IPS DF 19.7 (cell line): ENCODE measurements at regions not wholly inside any gene's neighbourhood (a gene's known extent, or its start where the extent isn't known, plus 50 kb on each side); places are given as distances from the start of the nearest gene placed in this dataset.

Source experiments
- DNase-seq: peaks from one replicate; pipeline ENCODE4 v3.0.0-alpha.2; 2013; ENCODE audit warnings: low read depth, low spot score

DNA sequence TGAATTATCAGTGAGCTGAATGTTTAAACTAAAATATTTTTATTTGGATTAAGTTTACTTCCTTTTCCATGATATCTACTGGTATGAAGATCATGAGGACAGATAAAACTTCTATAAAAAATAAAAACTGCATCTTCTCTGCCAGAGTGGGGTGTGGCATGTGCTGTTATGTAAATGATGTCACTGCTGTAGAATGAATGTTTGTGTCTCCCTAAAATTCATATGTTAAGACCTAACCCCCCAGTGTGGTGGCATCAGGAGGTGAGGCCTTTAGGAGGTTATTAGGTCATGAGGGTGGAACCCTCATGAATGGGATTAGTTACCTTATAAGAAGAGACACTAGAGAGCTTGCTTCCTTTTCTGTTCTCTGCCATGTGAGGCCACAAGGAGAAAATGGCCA is 178.7 kb upstream of the DPH6 start:
- DNase-seq = no peak

DNA sequence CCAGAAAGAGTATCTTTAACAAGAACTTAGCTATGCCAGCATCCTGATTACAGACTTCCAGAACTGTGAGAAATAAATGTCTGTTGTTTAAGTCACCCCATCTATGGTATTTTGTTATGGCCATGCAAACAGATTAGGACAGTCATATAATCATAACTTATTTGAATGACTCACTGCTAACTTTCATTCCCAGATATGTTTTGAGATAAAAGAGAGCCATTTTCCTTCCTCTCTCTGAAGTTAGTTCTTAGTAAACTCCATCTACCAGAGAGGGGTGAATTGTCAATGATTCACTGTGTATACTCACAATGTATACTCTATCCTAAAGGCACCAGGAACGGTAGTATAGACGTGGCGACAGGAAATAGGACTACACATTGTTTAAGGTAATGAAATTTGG is 179.4 kb upstream of the DPH6 start:
- no peak for DNase-seq

DNA sequence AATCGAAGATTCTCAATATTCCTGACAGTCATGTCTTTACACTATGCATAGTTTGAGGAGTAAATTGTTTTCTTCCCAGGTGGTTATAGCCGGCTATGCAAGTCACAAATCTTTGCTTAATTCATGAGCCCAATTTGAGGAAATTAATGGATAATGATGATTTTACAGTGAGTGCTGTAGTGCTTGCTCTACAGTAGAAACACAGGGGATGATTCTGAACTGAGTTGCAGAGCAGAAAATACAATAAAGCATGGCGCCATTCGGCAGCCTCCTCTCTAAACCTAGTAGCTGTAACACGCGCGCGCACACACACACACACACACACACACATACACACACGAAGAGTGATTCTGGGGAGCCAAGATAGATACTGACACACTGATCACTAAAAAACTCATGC is 181.7 kb upstream of the DPH6 start:
- DNase-seq = no peak

GRCh38 chr15:35728219-35728940 is 182.4 kb upstream of the DPH6 start:
- no peak for DNase-seq

DNA sequence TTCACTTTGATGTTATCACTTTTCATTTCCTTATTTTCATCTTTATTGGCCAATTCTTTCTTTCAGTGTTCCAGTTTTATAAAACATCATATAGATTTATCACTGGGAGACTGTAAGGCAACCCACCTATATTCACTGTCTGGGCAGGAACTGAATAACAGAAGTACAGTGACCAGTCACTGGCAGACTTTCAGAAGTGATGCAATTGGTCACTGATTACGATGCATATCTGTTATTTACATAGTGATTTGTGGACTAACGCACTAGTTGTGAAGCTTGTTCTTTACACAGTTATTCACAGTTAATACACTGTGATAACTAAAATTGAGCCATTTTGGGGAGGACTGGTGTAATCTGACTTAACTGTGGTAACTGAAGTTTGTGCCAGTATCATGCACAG is 190.2 kb upstream of the DPH6 start:
- no peak for DNase-seq

DNA sequence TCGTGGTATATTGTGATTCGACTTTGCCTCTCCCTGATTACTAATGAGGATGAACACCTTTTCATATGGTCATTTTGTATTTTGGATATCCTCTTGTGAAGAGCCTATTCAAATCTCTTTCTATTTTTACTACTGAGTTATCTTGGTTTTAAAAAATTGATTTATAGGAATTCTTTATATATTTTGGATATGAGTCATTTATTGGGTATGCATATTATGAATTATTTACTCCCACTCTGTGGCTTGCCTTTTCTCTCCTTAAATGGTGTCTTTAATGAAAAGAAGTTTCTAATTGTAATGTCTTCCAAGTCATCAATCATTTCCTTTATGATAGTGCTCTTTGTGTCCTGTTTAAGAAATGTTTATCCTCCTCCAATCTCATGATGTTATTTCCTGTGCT is 191.5 kb upstream of the DPH6 start:
- DNase-seq = no peak

GRCh38 chr15:35738370-35738769 is 192.4 kb upstream of the DPH6 start:
- no peak for DNase-seq

- no peak for DNase-seq
Observed at GRCh38 chr15:35740761-35741160, 194.8 kb upstream of the DPH6 start.

- no peak for DNase-seq
Observed at GRCh38 chr15:35741395-35741794, 195.4 kb upstream of the DPH6 start.

DNA sequence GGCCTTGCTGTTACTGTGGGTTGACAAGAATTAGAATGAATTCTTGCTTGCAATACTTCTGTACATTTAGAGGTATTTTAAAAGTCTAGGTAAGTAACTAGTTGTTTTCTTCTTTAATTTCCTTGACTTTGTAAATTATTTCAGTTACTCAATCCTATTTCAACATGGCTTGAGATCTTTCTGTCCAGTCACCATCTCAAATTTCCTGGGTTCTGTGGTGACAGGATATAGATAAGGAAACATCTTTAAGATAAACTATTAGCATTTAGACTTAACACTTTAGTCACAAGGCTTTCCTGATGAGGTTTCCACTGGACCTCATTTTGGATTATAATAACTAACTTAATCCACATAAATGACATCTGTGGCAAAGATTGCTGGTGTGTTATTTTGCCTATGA is 195.9 kb upstream of the DPH6 start:
- no peak for DNase-seq

DNA sequence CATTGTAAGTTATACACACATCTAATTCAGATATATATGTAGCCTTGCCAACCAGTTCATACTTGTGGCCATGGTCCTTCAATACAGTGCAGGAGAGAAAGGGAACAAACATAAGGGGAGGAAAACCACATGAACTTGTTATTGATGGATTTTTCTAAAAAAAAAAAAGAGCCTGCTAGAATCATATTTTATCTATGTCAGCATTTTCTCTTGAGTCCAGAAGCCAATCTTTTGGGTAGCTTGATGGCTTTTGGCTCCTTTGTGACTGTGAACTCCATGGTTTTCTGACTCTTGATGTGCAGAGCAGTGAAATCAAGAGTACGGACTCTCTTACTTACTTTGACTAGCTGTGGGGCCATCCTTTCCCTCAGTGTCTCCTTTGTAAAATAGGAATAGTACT is 197.4 kb upstream of the DPH6 start:
- no peak for DNase-seq

- DNase-seq = no peak
Observed at GRCh38 chr15:35746121-35746520, 200.2 kb upstream of the DPH6 start.

DNA sequence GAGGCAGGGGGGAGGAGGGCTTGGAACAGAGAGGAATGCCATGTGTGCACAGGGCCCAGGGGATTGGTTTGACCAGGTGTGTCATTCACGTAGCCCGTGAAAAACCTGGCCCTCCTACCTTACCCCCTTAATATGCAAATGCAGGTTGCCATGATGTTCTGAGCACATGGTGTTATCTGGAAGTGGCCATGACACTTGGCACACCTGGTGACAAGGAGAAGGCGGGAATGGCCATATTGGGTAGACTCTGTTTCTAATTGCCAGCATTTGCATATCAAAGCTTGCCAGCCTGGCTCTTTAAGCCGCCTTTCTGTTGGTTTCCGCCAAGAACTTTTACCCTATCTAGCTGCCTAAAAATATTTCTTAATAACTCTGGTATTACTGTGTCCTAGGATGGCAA is 202.1 kb upstream of the DPH6 start:
- DNase-seq = no peak

GRCh38 chr15:35750051-35750450 is 204.1 kb upstream of the DPH6 start:
- no peak for DNase-seq

DNA sequence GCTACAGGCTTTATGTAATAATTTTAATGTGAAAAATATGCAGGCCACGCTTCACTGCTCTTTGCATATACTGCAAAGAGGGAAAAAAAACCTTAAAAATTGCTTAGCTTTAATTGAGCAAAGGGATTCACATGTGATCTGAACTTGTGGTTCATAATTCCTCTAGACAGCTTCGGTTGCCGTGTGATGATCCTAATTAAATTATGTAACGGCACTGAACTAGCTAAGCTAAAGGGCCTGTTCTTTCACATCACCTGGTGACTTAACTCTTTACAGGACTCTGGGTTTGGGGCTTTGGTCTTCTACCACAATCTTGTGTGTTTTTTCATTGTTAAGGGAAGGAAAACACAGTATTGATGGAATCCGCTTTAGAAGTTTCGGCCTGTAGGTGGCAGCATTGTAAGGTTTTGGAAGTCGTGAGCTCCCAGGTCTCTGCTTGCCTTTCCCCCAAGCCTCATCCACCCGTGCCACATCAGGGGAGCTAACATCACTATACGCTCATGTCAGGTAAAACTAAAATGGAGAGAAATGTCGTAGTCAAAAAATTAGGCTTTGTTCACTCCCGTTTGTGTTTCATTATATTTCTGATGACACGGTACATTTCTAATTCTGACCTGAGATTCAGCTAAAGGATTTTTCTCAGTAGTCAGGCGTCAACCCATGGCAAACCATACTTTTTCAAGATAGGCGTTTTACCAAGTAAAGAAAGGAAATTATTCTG is 205.6 kb upstream of the DPH6 start:
- DNase-seq = peak; percentile 79

DNA sequence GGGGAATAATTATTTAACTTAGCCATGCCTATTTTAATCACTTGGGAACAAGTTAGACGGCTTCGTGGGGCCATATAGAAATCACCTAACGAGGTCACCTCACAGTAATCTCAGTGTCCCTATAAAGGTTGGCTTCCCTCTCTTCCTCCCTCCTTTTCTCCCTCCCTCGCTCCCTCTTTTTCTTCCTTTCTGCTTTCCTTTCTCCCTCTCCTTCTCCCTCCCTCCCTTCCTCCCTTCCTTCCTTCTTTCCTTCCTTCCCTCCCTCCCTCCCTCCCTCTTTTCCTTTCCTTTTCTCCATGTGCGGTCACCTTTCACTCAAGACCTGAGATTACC is 206.1 kb upstream of the DPH6 start:
- DNase-seq = no peak

GRCh38 chr15:35753486-35753885 is 207.5 kb upstream of the DPH6 start:
- DNase-seq = no peak

- DNase-seq = no peak
Observed at GRCh38 chr15:35755237-35755802, 209.4 kb upstream of the DPH6 start.

DNA sequence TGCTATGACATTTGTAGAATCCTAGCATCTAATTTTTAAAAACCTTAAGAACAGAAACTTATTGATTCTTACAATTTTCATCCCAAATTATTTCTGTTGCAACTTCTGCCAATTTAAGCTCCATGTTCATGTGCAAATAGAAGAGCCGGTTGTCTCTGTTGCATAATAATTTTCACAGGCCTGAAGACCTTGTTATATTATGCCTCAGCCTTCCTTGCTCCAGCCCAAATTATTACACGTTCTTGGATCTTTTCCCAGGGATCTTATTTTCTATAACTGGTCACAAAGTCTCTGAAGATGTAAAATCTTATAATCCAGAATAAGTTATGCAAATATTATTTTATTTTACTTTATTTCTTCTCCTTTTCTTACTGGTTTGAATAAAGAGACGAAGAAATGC is 210.7 kb upstream of the DPH6 start:
- DNase-seq = no peak

DNA sequence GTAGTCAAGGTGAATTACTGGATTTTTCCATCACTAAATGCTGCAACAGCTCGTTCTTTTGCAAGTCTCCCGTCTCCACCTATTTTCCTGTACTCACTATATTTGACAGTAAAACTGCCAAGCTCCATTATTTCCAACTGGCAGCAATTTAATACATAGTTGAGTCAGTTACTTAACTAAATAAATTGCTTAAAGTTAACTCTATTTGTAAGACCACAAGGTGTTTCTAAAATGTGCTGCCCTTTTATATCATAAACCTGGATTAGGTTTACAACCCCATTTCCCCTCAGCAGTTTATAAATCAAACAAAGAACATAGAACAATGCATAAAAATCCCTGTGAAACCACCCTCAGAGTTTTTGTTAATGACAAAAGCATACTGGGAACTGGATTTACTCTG is 211.4 kb upstream of the DPH6 start:
- DNase-seq = no peak

DNA sequence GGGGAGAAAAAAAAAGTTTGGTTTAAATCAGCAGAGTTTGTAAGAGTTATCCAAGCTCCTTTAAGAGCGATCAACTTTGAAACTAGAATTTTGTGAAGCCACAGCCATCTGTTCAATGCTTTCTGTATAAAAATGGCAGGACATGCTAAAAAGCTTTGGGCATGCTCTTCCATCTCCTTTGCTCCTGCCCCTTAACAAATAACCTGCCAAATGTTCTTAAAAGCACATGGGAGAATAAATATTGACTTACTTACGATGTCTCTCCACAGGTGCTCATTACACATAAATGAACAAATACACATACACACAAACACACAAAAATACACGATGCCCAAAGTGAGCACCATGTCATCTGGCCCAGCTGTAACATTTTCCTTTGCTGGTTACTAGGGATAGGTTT is 211.8 kb upstream of the DPH6 start:
- DNase-seq = no peak

- DNase-seq = no peak
Observed at GRCh38 chr15:35764661-35765519, 218.9 kb upstream of the DPH6 start.
